Activated CD4-positive, CD25-positive, alpha-beta regulatory T cell treated with anti-CD3 and anti-CD28 coated beads, Interleukin-2, amount 50 U/mL, for 72 hours (primary cell): ENCODE measurements at regions not wholly inside any gene's neighbourhood (a gene's known extent, or its start where the extent isn't known, plus 50 kb on each side); places are given as distances from the start of the nearest gene placed in this dataset.

Experiments used
- DNase-seq: peaks from one replicate; pipeline ENCODE4 v3.0.0; 2021

GRCh38 chr13:106835477-106835876, 267.5 kb upstream of the ARGLU1 start:
- no peak for DNase-seq

DNA sequence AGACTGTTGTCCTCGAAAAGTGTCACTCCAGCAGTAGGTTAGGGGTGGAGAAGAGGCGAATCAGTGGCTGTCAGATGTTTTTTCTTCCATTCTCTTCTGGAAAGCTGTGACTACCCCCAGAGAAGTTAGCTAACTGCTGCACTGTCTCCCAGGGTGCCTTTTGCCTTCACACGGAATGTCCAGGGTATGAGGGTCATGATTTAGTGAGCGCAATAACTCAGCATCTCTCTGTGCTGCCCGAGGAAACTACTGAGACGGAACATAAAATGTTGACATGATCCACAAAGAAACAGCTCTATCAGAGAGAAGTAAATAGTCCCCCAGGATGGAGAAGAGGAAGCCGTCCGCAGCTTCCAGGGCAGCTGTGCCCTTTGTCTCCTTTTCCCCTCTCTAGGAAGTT, 254.0 kb upstream of the ARGLU1 start:
- no peak for DNase-seq

GRCh38 chr13:106819413-106820180, 251.7 kb upstream of the ARGLU1 start:
- no peak for DNase-seq

DNA sequence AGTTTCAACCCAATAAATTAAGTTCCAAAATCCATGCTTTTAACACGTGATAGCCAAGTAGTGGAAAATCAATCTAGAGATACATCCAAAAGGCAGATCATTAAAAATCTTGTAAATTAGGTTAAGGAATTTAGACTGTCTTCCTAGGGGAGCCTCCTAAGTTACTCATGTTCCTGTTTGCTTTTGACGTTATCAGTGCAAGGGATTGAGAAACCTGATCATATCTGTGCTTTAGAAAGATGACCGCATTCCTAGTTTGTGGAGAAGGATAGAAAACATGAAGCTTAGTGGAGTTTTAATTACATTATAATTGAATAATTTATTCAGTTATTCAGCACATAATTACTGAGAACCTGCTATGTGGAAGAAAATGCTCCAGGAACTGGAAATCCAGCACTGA, 251.0 kb upstream of the ARGLU1 start:
- no peak for DNase-seq

GRCh38 chr13:106815545-106815944, 247.6 kb upstream of the ARGLU1 start:
- DNase-seq: no peak

- no peak for DNase-seq
Measured at GRCh38 chr13:106814463-106814862, 246.5 kb upstream of the ARGLU1 start.

GRCh38 chr13:106810069-106810468, 242.1 kb upstream of the ARGLU1 start:
- DNase-seq: no peak

- DNase-seq: no peak
Measured at GRCh38 chr13:106804991-106805390, 237.1 kb upstream of the ARGLU1 start.

- DNase-seq: no peak
Measured at GRCh38 chr13:106802917-106803316, 235.0 kb upstream of the ARGLU1 start.

DNA sequence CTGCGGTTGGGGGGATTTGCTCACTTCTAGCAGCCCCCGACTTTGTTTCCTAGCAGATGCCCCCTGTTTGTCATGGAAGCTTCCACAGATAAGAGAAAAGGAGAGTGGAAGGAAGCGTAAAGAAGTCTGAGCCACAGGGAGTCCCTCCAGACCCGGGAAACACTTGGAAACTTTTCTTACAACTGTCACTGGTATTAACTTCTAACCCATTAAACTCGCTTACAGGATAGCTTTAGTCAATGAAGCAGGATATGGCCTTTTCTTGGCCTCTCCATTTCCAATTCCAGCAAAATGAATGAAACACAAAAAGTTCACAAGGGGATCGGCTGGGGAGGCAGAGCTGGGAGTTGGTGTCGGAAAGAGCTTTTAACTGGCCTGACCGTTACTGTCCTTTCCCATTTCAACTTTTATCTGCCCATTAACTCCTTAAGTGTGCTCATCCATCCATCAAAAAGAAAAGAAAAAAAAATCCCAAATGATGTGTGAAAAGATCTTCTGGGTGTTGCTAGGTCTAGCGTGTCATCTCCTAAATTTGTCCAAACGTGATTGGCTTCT, 231.9 kb upstream of the ARGLU1 start:
- DNase-seq: no peak

- DNase-seq: no peak
Measured at GRCh38 chr13:106797081-106797640, 229.2 kb upstream of the ARGLU1 start.

DNA sequence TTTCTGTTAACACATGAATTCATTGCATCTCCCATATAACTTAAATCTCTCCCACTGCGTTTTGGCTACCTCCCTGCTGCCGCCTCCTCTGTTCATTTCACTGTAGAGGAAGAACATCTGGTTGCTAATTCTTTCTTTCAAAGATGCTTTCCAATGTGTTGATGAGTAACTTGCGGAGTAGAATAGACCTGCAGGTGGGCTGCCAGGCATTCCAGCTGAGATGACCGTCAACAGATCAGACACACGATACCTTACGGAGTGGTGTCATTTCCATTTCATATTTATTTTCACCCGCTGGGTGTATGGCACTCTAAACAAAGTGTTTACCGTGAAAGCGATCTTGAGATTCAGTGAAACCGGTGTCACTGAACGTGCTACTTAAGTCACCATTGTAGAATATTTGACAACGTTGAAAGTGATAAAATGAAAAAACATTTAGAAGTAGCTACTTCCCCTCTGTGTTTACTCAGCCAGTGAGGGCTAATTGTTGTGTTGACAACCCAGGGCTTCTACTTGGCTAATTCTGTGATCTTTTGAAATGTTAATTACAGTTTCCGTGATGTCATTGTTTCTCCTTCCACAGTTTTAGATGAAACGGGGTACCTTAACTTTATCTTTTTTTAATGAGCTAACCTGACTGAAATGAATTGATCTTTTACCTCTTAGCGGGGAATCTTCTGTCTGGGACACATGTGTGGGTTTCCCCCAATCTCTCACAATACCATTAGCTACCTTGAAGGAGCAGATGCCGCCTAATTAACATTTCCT, 228.5 kb upstream of the ARGLU1 start:
- no peak for DNase-seq

GRCh38 chr13:106795847-106796246, 227.9 kb upstream of the ARGLU1 start:
- no peak for DNase-seq

DNA sequence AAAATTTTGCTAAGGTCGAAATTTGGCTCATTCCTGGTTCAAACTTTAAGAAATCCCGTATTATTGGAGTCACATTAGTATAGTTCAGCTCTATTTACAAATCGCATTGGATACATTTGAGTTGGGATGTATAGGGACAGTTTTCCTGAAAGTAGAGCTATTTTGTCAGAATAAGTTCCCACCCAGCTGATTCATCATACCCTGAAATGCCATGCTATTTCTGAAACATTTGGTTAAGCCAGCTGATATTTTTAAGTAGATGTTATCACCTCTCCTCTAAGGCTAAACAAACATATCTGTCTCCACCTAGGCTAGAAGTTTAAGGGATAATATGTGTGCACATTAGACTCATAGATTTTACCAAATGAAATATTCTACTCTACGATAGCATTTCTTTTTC, 226.2 kb upstream of the ARGLU1 start:
- DNase-seq: no peak

GRCh38 chr13:106789911-106790310, 222.0 kb upstream of the ARGLU1 start:
- DNase-seq: no peak

GRCh38 chr13:106786006-106786563, 218.1 kb upstream of the ARGLU1 start:
- no peak for DNase-seq

GRCh38 chr13:106774621-106775020, 206.7 kb upstream of the ARGLU1 start:
- DNase-seq: no peak

- DNase-seq: no peak
Measured at GRCh38 chr13:106772006-106772601, 204.2 kb upstream of the ARGLU1 start.

DNA sequence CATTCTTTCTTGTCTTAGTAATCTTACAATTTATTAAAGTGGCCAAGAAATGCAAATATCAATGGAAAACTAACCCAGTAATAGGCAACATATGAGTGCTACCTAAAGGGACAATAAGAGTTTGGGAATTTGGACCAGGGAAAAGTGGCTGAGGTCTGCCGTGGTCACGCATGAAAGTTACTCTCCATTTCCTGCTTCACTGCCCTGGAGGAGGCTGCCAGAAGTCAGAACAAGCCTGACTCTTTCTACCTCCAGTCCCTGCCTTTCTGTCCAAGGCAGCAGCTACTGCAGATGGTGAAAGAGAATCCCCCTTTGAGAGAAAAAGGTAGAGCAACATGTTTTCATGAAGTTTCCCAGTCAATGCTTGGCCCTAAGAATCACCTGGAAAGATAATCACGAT, 201.1 kb upstream of the ARGLU1 start:
- no peak for DNase-seq

DNA sequence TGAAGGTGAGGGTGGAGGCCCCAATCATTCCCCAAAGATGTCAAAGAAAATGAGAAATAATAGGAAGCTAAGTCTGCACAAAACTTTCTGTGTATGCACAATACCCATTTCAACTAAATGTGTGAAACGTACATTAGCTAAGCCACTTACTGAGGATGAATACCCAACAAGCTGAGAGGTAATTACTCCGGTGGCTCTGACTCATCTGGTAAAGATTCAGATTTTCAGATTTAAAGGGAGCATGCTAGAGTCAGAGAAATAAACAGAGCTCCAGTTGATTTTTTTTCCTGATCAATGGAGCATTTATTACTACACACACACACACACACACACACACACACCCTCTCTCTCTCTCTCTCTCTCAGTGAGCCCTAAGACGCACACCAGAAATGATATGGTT, 194.8 kb upstream of the ARGLU1 start:
- DNase-seq: no peak

DNA sequence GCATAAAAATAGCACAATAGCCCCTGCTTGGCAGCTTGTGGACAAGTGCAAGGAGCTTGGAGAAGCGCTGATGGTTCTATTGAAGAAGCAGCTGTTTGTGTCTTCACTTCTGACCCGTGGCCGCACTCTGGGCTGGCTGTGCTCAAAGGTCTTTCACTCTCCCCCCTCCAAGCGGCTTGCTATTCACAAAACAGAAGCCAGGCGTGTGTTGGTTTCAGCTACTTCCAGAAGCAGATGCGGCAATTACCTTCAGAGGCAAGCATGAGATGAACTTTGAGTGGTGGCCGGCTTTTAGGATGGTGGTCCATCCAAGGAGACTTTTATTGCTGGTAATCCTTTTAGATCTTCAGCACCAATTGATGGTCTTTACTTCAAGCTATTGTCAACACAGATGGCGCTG, 188.5 kb upstream of the ARGLU1 start:
- DNase-seq: no peak

- no peak for DNase-seq
Measured at GRCh38 chr13:106755542-106755941, 187.6 kb upstream of the ARGLU1 start.

- no peak for DNase-seq
Measured at GRCh38 chr13:106753251-106753650, 185.3 kb upstream of the ARGLU1 start.
